ENCODE measurements at regions not wholly inside any gene's neighbourhood (a gene's known extent, or its start where the extent isn't known, plus 50 kb on each side); places are given as distances from the start of the nearest gene placed in this dataset.
"Not testable (repeated sequence)": the region's sequence is repeated elsewhere in the genome, so short reads cannot be mapped to it uniquely, and the experiment has no call there.

GRCh38 chr13:81142306-81142999 lies 801.5 kb upstream of the SPRY2 start:
- no peak for DNase-seq (ENCODE audit: low read depth)

DNA sequence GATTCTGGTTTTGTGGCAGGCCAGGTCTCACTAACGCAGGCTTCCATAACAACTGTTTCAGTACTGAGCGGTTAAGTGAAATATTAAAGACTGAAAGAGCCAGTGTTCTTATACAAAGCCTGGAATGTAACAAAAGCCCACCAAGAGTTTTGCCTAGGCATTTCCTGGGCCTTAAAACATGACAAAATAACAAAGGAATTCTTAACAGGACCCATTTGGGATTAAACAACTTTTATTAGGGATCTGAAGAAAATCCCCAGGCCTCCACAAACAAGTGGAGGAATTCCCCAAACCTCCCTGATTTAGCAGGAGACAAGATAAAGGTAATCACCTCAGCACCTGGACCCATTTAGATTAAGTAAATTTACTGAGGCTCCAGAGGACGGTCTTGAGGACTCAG lies 799.7 kb upstream of the SPRY2 start:
- no peak for DNase-seq (ENCODE audit: low read depth)

- no peak for DNase-seq (ENCODE audit: low read depth)
Measured at GRCh38 chr13:81139987-81140386, 799.1 kb upstream of the SPRY2 start.

DNA sequence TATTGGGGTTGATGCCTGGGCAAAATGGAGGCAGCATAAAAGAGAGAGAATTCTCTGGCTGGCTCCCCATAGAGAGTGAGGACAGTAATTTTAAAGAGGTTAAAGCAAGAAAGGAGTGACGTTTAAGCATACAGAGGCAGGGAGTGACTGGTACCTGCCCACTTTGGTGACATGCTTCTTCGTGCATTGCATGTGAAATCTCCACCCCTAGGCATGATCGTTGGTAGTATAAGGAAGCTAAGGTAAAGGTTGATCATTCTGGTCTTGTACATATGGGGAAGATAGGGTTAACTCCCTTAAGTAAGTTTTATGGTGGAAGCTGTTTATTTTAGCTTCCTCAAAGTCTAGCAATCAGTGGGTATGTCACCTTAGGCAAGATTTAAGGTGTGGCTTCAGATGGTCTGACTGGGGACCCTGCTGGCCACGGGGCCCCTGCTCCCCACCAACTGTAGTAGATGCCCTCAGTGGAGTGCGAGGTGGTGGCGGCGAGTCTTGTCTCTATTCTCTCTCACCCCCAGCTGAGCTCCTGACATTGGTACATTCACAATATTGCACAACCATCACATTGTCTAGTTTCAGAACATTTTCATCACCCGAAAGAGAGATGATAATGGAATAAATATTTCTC lies 797.5 kb upstream of the SPRY2 start:
- no peak for DNase-seq (ENCODE audit: low read depth)

GRCh38 chr13:81133066-81133465 lies 792.1 kb upstream of the SPRY2 start:
- no peak for DNase-seq (ENCODE audit: low read depth)

DNA sequence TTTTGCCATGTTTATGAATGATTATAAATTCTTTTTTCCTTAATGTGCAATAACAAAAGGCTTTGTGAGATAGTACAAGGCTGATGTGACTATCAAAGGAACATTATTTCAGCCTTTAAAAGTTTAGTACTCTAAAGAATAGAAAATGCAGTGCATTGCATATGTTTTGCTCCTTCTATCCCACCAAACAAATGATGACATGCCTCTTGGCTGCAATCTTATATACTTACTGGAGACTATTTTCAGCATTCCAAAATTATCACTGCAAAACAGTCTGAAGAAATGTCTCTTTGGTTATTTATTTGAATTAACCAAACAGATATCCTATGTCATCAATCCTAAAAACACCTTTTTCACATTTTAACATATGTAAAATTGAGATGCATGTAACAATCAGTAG lies 776.5 kb upstream of the SPRY2 start:
- DNase-seq (ENCODE audit: low read depth): no peak

DNA sequence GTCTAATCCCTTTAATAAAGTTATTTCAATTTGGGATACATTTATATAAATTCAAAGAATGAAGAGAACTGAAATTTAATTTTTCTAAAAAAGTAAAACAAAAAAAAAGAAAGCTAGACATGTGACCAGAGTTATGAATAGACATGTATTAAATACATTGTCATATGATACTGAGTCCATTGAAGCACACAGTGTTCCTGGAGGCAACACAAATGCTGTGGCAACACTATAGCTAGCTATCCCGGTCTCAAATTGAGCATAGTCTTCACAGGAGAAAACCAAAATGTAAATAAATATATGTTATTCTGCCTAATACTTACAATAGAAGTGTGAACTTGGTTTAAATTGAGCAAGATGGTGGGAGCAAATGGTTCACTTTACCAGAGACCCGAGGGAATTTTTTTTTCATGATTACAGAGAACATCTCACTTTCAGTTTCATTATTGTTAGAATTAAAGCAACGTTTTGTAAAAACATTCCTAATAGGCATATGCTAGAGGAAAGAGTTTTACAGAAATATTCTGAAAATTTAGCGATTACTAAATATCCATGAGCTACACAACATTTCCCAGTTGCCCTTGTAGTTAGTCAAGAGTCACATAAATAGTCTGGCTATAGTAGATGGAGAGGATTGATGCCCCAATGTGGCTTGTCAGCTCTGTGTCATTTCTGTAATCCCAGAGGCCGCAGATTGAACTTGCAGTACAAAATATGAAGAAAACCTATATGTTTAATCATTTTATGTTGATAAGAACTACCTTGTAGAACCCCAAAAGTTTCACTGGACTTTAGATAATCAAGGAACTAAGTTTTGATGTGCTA lies 775.7 kb upstream of the SPRY2 start:
- peak; percentile 56 for DNase-seq (ENCODE audit: low read depth)

- no peak for DNase-seq (ENCODE audit: low read depth)
Measured at GRCh38 chr13:81109026-81109425, 768.1 kb upstream of the SPRY2 start.

- DNase-seq (ENCODE audit: low read depth): no peak
Measured at GRCh38 chr13:81106348-81106747, 765.4 kb upstream of the SPRY2 start.

- no peak for DNase-seq (ENCODE audit: low read depth)
Measured at GRCh38 chr13:81104035-81104715, 763.2 kb upstream of the SPRY2 start.

DNA sequence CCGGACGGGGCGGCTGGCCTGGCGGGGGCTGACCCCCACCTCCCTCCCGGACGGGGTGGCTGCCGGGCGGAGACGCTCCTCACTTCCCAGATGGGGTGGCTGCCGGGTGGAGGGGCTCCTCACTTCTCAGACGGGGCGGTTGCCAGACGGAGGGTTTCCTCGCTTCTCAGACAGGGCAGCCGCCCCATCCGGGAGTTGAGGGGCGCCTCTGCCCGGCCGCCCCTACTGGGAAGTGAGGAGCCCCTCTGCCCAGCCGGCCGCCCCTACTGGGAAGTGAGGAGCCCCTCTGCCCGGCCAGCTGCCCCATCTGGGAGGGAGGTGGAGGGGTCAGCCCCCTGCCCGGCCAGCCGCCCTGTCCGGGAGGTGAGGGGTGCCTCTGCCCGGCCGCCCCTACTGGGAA lies 761.1 kb upstream of the SPRY2 start:
- not testable (repeated sequence) for DNase-seq (ENCODE audit: low read depth)

DNA sequence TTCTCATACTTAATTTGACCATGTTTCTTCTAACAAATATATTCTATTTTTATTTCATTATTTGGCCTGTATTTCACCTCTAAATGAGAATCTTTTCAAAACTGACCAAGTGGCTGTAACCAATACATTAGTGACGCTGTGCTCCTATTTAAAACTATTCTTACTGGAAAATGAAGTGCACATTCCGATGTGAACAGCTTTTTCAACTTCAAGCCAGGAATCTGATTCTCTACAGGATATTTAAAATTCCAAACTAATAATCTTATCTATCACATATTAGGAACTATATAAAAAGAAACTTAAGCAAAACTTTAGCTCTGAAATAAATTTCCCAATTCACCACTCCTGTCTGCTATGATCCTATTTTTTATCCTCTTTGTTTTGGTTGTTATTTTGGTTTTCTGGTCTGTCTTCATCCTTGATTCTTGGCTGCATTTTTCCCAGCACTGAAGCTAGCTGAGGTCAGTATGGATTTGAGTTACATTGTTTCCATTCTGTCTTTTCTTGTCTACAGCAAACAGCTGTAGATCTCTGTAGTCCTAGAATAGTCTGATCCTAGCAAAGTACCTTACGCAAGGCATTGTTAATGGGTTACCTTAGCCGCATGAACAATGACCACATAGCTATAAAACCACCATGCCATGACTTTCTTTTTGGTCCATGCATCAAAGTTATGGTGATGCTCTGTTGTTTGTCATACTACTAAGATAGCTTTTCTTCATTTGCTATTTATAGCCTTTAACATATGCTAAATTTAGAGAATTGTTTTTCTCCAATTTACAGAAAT lies 748.6 kb upstream of the SPRY2 start:
- DNase-seq (ENCODE audit: low read depth): no peak

DNA sequence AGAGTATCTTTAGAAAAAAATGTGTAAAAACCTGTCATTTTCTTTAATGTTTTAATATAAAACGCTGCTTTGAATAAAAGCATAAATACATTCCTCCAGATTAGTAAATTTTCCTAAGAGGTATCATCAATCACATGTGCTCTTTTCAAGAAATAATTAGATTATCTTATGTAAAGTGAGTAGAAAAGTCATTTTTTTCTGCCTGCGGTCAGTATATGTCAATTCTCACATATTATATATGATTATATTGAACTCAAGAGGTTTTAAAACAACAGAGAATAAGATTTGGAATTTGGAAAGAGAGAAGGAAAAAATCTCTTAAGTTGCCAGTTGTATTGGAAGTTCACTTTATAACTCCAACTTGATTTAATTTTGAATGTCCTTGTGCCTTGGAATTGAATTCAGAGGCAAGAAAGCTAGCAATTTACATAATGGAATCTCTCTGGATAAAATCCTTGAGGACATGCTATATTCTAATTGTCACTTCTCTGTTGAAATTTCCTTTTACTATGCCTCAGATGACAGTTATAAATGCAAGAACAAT lies 740.1 kb upstream of the SPRY2 start:
- no peak for DNase-seq (ENCODE audit: low read depth)

- DNase-seq (ENCODE audit: low read depth): no peak
Measured at GRCh38 chr13:81078048-81078447, 737.1 kb upstream of the SPRY2 start.

DNA sequence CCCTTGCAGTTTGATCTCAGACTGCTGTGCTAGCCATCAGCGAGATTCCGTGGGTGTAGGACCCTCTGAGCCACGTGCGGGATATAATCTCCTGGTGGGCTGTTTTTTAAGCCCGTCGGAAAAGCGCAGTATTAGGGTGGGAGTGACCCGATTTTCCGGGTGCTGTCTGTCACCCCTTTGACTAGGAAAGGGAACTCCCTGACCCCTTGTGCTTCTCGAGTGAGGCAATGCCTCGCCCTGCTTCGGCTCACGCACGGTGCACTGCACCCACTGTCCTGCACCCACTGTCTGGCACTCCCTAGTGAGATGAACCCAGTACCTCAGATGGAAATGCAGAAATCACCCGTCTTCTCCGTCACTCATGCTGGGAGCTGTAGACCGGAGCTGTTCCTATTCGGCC lies 728.9 kb upstream of the SPRY2 start:
- not testable (repeated sequence) for DNase-seq (ENCODE audit: low read depth)

DNA sequence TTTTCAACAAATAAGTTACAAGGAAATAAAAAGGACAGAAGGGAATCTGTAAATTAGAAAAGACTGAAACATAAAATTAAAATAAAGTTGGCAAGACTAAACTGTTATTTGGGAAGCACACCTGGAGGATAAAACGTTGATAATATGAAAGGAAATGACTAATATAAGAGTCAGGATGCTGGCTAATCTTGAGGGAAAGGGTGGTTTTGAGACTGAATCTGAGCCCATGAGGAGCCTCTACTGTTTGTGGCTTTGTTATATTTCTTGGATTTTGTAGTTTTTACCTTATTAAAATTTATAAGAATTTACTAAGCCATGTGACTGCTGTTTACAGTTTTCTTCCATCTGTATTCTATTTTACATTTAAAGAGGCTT lies 718.0 kb upstream of the SPRY2 start:
- no peak for DNase-seq (ENCODE audit: low read depth)

- no peak for DNase-seq (ENCODE audit: low read depth)
Measured at GRCh38 chr13:81058211-81058915, 717.4 kb upstream of the SPRY2 start.

GRCh38 chr13:81051873-81052272 lies 710.9 kb upstream of the SPRY2 start:
- no peak for DNase-seq (ENCODE audit: low read depth)

GRCh38 chr13:81048026-81048461 lies 707.1 kb upstream of the SPRY2 start:
- DNase-seq (ENCODE audit: low read depth): no peak

- no peak for DNase-seq (ENCODE audit: low read depth)
Measured at GRCh38 chr13:81041761-81042160, 700.8 kb upstream of the SPRY2 start.

- no peak for DNase-seq (ENCODE audit: low read depth)
Measured at GRCh38 chr13:81031996-81032395, 691.1 kb upstream of the SPRY2 start.

Data from fibroblast of gingiva (primary cell).